ENCODE measurements at regions not wholly inside any gene's neighbourhood (a gene's known extent, or its start where the extent isn't known, plus 50 kb on each side); places are given as distances from the start of the nearest gene placed in this dataset.

GRCh38 chr10:44193567-44194220, 191.2 kb downstream of the CXCL12 start:
- TF ChIP-seq CTCF (IDR thresholded peaks at IDR 0.05; ENCODE audit: unreplicated experiment), result no peak
- DNase-seq, result no peak
- BruUV-seq (replicated peaks), result no TSS peak
- H3K27ac Mint-ChIP-seq (ENCODE audit: unreplicated experiment), result no peak overlapping the region
- H3K9me3 Mint-ChIP-seq (ENCODE audit: low read depth, unreplicated experiment), result peaks cover 10% of the 10 kb centered on the region
- H3K36me3 Mint-ChIP-seq (ENCODE audit: insufficient read depth, unreplicated experiment), result no peaks in the 10 kb centered on the region
- CTCF ChIA-PET, result no interaction called here
- H3K4me1 Mint-ChIP-seq (ENCODE audit: low read depth, unreplicated experiment), result no peaks in the 10 kb centered on the region
- intact Hi-C loops (cut with micrococcal nuclease; ENCODE audit: unreplicated experiment), result no loop called here
- no peaks in the 10 kb centered on the region for H3K27me3 Mint-ChIP-seq (ENCODE audit: unreplicated experiment)
- no peak overlapping the region for H3K4me3 Mint-ChIP-seq (ENCODE audit: low read depth, unreplicated experiment)

GRCh38 chr10:44193166-44193565, 191.7 kb downstream of the CXCL12 start:
- intact Hi-C loops (cut with micrococcal nuclease; ENCODE audit: unreplicated experiment), result no loop called here
- no peak for TF ChIP-seq CTCF (IDR thresholded peaks at IDR 0.05; ENCODE audit: unreplicated experiment)
- no peak for DNase-seq
- Mint-ChIP-seq H3K27me3 (ENCODE audit: unreplicated experiment) (no peaks in the 10 kb centered on the region), H3K27ac (ENCODE audit: unreplicated experiment) (no peak overlapping the region), H3K9me3 (ENCODE audit: low read depth, unreplicated experiment) (peaks cover 10% of the 10 kb centered on the region), H3K36me3 (ENCODE audit: insufficient read depth, unreplicated experiment) (no peaks in the 10 kb centered on the region), H3K4me1 (ENCODE audit: low read depth, unreplicated experiment) (no peaks in the 10 kb centered on the region), H3K4me3 (ENCODE audit: low read depth, unreplicated experiment) (no peak overlapping the region)
- CTCF ChIA-PET, result no interaction called here
- BruUV-seq (replicated peaks), result no TSS peak

- no peak for DNase-seq
- no TSS peak for BruUV-seq (replicated peaks)
- Mint-ChIP-seq H3K4me1 (ENCODE audit: low read depth, unreplicated experiment) (no peaks in the 10 kb centered on the region), H3K27ac (ENCODE audit: unreplicated experiment) (no peak overlapping the region), H3K9me3 (ENCODE audit: low read depth, unreplicated experiment) (peaks cover 10% of the 10 kb centered on the region), H3K4me3 (ENCODE audit: low read depth, unreplicated experiment) (no peak overlapping the region), H3K27me3 (ENCODE audit: unreplicated experiment) (no peaks in the 10 kb centered on the region), H3K36me3 (ENCODE audit: insufficient read depth, unreplicated experiment) (no peaks in the 10 kb centered on the region)
- intact Hi-C loops (cut with micrococcal nuclease; ENCODE audit: unreplicated experiment), result no loop called here
- CTCF ChIA-PET, result no interaction called here
- no peak for TF ChIP-seq CTCF (IDR thresholded peaks at IDR 0.05; ENCODE audit: unreplicated experiment)
These were observed 192.5 kb downstream of the CXCL12 start for GRCh38 chr10:44192435-44192834.

- DNase-seq, result no peak
- Mint-ChIP-seq H3K36me3 (ENCODE audit: insufficient read depth, unreplicated experiment) (no peaks in the 10 kb centered on the region), H3K27ac (ENCODE audit: unreplicated experiment) (no peak overlapping the region), H3K4me1 (ENCODE audit: low read depth, unreplicated experiment) (no peaks in the 10 kb centered on the region), H3K4me3 (ENCODE audit: low read depth, unreplicated experiment) (no peak overlapping the region), H3K9me3 (ENCODE audit: low read depth, unreplicated experiment) (peaks cover 7% of the 10 kb centered on the region), H3K27me3 (ENCODE audit: unreplicated experiment) (no peaks in the 10 kb centered on the region)
- TF ChIP-seq CTCF (IDR thresholded peaks at IDR 0.05; ENCODE audit: unreplicated experiment), result no peak
- BruUV-seq (replicated peaks), result no TSS peak
- intact Hi-C loops (cut with micrococcal nuclease; ENCODE audit: unreplicated experiment), result no loop called here
- CTCF ChIA-PET, result no interaction called here
These were observed 194.4 kb downstream of the CXCL12 start for GRCh38 chr10:44190541-44190940.

All from Calu3 (cell line).